HG03103 (cell line): ENCODE measurements at regions not wholly inside any gene's neighbourhood (a gene's known extent, or its start where the extent isn't known, plus 50 kb on each side); places are given as distances from the start of the nearest gene placed in this dataset.

Experiments used
- ATAC-seq: cut with Tn5 transposase; IDR thresholded peaks from one replicate; pipeline ENCODE4 v1.9.1; 2021; ENCODE audit warnings: low read depth; ENCODE audit not compliant: unreplicated experiment

GRCh38 chr20:48287552-48288170 is 502.4 kb upstream of the SULF2 start:
- no peak for ATAC-seq

GRCh38 chr20:48287021-48287494 is 501.8 kb upstream of the SULF2 start:
- no peak for ATAC-seq

GRCh38 chr20:48286601-48287000 is 501.3 kb upstream of the SULF2 start:
- no peak for ATAC-seq

GRCh38 chr20:48285656-48286055 is 500.4 kb upstream of the SULF2 start:
- no peak for ATAC-seq

GRCh38 chr20:48284837-48285236 is 499.6 kb upstream of the SULF2 start:
- ATAC-seq = no peak

GRCh38 chr20:48284315-48284714 is 499.0 kb upstream of the SULF2 start:
- no peak for ATAC-seq

- no peak for ATAC-seq
Observed at GRCh38 chr20:48283470-48284110, 498.3 kb upstream of the SULF2 start.

- ATAC-seq = no peak
Observed at GRCh38 chr20:48282591-48283228, 497.4 kb upstream of the SULF2 start.

- no peak for ATAC-seq
Observed at GRCh38 chr20:48281501-48281900, 496.2 kb upstream of the SULF2 start.

- no peak for ATAC-seq
Observed at GRCh38 chr20:48278961-48279481, 493.7 kb upstream of the SULF2 start.

GRCh38 chr20:48277266-48277665 is 492.0 kb upstream of the SULF2 start:
- ATAC-seq = no peak

GRCh38 chr20:48276021-48276342 is 490.7 kb upstream of the SULF2 start:
- no peak for ATAC-seq

- ATAC-seq = no peak
Observed at GRCh38 chr20:48275286-48276020, 490.2 kb upstream of the SULF2 start.

- no peak for ATAC-seq
Observed at GRCh38 chr20:48273843-48274242, 488.6 kb upstream of the SULF2 start.

- ATAC-seq = no peak
Observed at GRCh38 chr20:48270885-48271284, 485.6 kb upstream of the SULF2 start.

GRCh38 chr20:48267860-48268633 is 482.8 kb upstream of the SULF2 start:
- ATAC-seq = no peak

- no peak for ATAC-seq
Observed at GRCh38 chr20:48266571-48266970, 481.3 kb upstream of the SULF2 start.

GRCh38 chr20:48265791-48266190 is 480.5 kb upstream of the SULF2 start:
- no peak for ATAC-seq

- no peak for ATAC-seq
Observed at GRCh38 chr20:48262955-48263354, 477.7 kb upstream of the SULF2 start.

- ATAC-seq = no peak
Observed at GRCh38 chr20:48262466-48262865, 477.2 kb upstream of the SULF2 start.
